Thyroid gland (tissue), 4 donors: ENCODE measurements at regions not wholly inside any gene's neighbourhood (a gene's known extent, or its start where the extent isn't known, plus 50 kb on each side); places are given as distances from the start of the nearest gene placed in this dataset.

Experiments used
- POLR2A ChIP-seq, 2 donors: fragments of 450-650 bp; IDR thresholded peaks; one replicate each; pipeline ENCODE4 v1.6.1; 2017; ENCODE audit warnings: antibody characterized with exemption in 2 of 2, mild to moderate bottlenecking in 2 of 2, moderate library complexity in 1 of 2
- TF ChIP-seq, protein P1 (sequence below), 6 experiments: fragments of 200-600 bp in 3 of 6; fragments of 450-650 bp in 3 of 6; sonication (generic) in 3 of 6; IDR thresholded peaks; one replicate each; pipeline ENCODE4 v1.5.1; 2016 to 2019; ENCODE audit warnings: antibody characterized with exemption in 6 of 6, mild to moderate bottlenecking in 2 of 6, inconsistent platforms in 1 of 6, moderate library complexity in 1 of 6

DNA sequence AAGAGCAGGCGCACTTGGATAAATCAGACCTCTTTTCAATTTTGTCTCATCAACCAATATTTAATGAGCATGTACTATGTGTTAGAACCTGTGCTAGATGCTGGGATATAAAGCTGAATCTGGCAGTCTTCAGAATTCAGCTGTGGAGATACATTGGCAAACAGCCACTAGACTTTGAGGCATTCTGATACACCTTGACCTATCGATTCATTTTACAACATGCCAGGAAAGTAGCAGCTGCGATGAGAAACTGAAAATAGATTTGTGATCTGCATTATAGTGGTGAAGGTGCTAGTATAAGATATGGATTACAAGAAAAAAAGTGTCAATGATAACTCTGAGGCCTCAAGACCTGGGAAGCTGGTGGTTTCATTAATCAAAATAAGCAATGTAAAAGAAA, 1338.1 kb upstream of the TENM4 start:
- TF ChIP-seq, protein P1, sequence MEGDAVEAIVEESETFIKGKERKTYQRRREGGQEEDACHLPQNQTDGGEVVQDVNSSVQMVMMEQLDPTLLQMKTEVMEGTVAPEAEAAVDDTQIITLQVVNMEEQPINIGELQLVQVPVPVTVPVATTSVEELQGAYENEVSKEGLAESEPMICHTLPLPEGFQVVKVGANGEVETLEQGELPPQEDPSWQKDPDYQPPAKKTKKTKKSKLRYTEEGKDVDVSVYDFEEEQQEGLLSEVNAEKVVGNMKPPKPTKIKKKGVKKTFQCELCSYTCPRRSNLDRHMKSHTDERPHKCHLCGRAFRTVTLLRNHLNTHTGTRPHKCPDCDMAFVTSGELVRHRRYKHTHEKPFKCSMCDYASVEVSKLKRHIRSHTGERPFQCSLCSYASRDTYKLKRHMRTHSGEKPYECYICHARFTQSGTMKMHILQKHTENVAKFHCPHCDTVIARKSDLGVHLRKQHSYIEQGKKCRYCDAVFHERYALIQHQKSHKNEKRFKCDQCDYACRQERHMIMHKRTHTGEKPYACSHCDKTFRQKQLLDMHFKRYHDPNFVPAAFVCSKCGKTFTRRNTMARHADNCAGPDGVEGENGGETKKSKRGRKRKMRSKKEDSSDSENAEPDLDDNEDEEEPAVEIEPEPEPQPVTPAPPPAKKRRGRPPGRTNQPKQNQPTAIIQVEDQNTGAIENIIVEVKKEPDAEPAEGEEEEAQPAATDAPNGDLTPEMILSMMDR (IDR thresholded peaks at IDR 0.05), result no peak
- TF ChIP-seq POLR2A (IDR thresholded peaks at IDR 0.05), result no peak
